ENCODE measurements at regions not wholly inside any gene's neighbourhood (a gene's known extent, or its start where the extent isn't known, plus 50 kb on each side); places are given as distances from the start of the nearest gene placed in this dataset.

DNA sequence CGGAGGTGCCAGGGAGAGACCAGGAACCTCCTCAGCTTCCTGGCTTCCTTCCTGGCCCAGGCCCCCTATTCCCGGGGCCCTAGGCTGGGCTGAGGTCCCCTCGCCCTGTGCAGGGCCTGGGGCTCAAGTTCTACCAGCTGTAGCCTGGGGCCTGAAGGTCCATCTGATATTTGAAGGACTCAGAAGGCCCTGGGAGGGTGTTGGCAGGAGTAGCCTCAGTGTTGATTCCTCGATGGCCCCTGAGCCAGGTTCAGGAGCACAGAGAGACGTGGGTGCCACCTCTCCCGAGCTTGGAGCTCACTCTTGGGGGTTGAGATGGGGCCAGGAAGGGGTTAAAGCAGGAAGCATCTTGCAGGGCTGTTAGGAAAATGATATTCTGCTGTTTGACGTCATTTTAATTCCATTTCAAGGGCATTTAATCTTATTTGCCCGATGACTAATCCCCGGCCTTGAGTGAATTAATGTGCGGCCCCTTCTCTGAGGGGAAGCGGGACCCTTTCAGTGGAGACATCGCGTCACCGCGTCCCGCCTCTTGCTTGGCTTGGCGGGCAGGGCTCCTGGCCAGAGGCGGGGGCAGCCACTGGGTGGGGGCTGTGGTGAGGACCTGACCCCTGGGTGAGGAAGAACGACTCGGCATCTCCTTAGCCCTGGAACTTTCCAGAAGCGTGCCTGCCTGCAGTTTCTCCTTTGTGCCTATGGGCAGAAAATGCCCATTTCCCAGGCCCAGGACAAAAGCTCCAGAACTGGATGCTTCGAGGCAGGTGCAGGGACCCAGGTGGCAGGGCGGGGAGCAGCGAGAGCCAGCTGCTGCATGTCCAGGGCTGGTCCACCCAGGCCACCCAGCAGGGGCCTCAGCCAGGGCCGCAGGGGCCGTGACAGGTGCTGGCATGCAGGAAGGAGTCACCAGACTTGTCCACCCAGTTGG, 158.3 kb downstream of the KIF26A start:
- Histone ChIP-seq H3K4me3 (ENCODE audit: low read depth in 1 of 3, low read length in 3 of 3) (no peak overlapping the region), H3K27ac (ENCODE audit: low read depth in 1 of 2, low read length in 2 of 2) (no peak overlapping the region), H3K9me3 (ENCODE audit: control insufficient read depth in 4 of 4, low read length in 3 of 4) (no peaks in the 10 kb centered on the region), H3K4me1 (ENCODE audit: control insufficient read depth in 4 of 4, insufficient read depth in 4 of 4, low read length in 3 of 4) (peaks cover 1 to 2% (median 2%) of the 10 kb centered on the region in 4 donors), H3K27me3 (ENCODE audit: control insufficient read depth in 4 of 4, insufficient read depth in 4 of 4, low read length in 3 of 4) (peaks cover 0 to 2% (median 0%) of the 10 kb centered on the region in 4 donors), H3K9ac (ENCODE audit: low read depth in 1 of 2, low read length in 2 of 2) (no peak overlapping the region), H3K36me3 (ENCODE audit: control insufficient read depth in 4 of 4, insufficient read depth in 3 of 4, low read depth in 1 of 4, low read length in 3 of 4) (no peaks in the 10 kb centered on the region)
- 79% methylated on average over 26 of the region's 26 CpGs for WGBS
- no peak for DNase-seq (ENCODE audit: low spot score)
- TF ChIP-seq TAF1 (conservative IDR thresholded peaks at IDR 0.05) (no peak), CTCF (IDR thresholded peaks at IDR 0.05; ENCODE audit: low read depth, low read length, missing input control) (no peak), ZBTB33 (IDR thresholded peaks at IDR 0.05) (no peak), SP1 (IDR thresholded peaks at IDR 0.05) (no peak)
- TF ChIP-seq, protein P1, sequence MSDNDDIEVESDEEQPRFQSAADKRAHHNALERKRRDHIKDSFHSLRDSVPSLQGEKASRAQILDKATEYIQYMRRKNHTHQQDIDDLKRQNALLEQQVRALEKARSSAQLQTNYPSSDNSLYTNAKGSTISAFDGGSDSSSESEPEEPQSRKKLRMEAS (IDR thresholded peaks at IDR 0.05), result no peak

GRCh38 chr14:104297313-104297704, 158.9 kb downstream of the KIF26A start:
- no peak for DNase-seq (ENCODE audit: low spot score)
- TF ChIP-seq CTCF (IDR thresholded peaks at IDR 0.05; ENCODE audit: low read depth, low read length, missing input control) (no peak), SP1 (IDR thresholded peaks at IDR 0.05) (no peak), TAF1 (conservative IDR thresholded peaks at IDR 0.05) (no peak), YY1 (IDR thresholded peaks at IDR 0.05) (no peak), FOXA1 (IDR thresholded peaks at IDR 0.05) (no peak), ZBTB33 (IDR thresholded peaks at IDR 0.05) (no peak), RXRA (IDR thresholded peaks at IDR 0.05) (no peak), GABPA (IDR thresholded peaks at IDR 0.05 in 1 of 2, conservative IDR thresholded peaks at IDR 0.05 in 1 of 2) (no peak), JUND (IDR thresholded peaks at IDR 0.05) (no peak), EGR1 (IDR thresholded peaks at IDR 0.05; ENCODE audit: low read depth in 2 of 2) (no peak)
- no peaks in the 10 kb centered on the region for H3K9me3 ChIP-seq (ENCODE audit: control insufficient read depth in 4 of 4, low read length in 3 of 4)

More at GRCh38 chr14:104297313-104297704, 158.9 kb downstream of the KIF26A start:
- Histone ChIP-seq H3K4me1 (ENCODE audit: control insufficient read depth in 4 of 4, insufficient read depth in 4 of 4, low read length in 3 of 4) (no peaks in the 10 kb centered on the region), H3K4me3 (ENCODE audit: low read depth in 1 of 3, low read length in 3 of 3) (no peak overlapping the region), H3K27me3 (ENCODE audit: control insufficient read depth in 4 of 4, insufficient read depth in 4 of 4, low read length in 3 of 4) (peaks cover 0 to 2% (median 0%) of the 10 kb centered on the region in 4 donors), H3K36me3 (ENCODE audit: control insufficient read depth in 4 of 4, insufficient read depth in 3 of 4, low read depth in 1 of 4, low read length in 3 of 4) (no peaks in the 10 kb centered on the region), H3K9ac (ENCODE audit: low read depth in 1 of 2, low read length in 2 of 2) (no peak overlapping the region), H3K27ac (ENCODE audit: low read depth in 1 of 2, low read length in 2 of 2) (no peak overlapping the region)
- WGBS, result 90% methylated on average over 7 of the region's 7 CpGs
